ENCODE measurements at regions not wholly inside any gene's neighbourhood (a gene's known extent, or its start where the extent isn't known, plus 50 kb on each side); places are given as distances from the start of the nearest gene placed in this dataset.

DNA sequence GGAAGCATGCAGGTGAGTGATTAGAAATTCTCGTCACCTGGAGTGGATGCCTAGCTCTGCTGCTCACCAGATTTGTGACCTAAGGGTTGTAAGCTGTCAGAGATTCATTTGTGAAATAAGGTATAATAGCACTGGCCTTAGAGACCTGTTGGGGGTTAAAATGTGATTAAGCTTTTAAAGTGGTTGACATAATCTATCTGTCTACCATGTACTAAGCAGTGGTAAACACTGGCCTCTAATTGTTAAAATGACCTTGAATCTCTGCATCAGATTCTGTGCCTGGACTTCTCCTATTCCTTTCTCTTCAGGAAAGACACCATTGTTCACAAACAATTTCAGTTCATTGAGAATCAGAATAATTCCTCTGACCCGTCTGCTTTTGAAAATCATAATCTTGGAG is 536.2 kb downstream of the CBLN4 start:
- POLR2A ChIA-PET (ENCODE audit: low non-redundant PET) = no interaction called here
- CTCF ChIA-PET = no interaction called here
- DNase-seq (ENCODE audit: low spot score) = no peak
- TF ChIP-seq, protein P1, sequence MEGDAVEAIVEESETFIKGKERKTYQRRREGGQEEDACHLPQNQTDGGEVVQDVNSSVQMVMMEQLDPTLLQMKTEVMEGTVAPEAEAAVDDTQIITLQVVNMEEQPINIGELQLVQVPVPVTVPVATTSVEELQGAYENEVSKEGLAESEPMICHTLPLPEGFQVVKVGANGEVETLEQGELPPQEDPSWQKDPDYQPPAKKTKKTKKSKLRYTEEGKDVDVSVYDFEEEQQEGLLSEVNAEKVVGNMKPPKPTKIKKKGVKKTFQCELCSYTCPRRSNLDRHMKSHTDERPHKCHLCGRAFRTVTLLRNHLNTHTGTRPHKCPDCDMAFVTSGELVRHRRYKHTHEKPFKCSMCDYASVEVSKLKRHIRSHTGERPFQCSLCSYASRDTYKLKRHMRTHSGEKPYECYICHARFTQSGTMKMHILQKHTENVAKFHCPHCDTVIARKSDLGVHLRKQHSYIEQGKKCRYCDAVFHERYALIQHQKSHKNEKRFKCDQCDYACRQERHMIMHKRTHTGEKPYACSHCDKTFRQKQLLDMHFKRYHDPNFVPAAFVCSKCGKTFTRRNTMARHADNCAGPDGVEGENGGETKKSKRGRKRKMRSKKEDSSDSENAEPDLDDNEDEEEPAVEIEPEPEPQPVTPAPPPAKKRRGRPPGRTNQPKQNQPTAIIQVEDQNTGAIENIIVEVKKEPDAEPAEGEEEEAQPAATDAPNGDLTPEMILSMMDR (conservative IDR thresholded peaks at IDR 0.05; ENCODE audit: low read depth) = no peak
- no peak overlapping the region for H3K27ac ChIP-seq

DNA sequence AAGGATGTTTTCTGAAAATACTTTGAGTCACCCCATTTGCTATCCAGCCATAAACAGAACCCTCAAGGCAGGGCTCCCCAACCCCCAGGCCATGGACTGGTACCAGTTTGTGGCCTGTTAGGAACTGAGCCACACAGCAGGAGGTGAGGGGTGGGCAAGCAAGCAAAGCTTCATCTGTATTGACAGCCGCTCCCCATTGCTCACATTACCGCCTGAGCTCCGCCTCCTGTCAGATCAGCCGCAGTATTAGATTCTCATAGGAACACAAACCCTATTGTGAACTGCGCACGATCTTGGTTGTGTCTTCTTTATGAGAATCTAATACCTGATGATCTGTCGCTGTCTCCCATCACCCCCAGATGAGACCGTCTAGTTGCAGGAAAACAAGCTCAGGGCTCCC is 543.8 kb downstream of the CBLN4 start:
- ChIA-PET POLR2A (ENCODE audit: low non-redundant PET) (no interaction called here), CTCF (no interaction called here)
- DNase-seq (ENCODE audit: low spot score) = no peak
- TF ChIP-seq, protein P1 (conservative IDR thresholded peaks at IDR 0.05; ENCODE audit: low read depth) = no peak
- no peak overlapping the region for H3K27ac ChIP-seq

DNA sequence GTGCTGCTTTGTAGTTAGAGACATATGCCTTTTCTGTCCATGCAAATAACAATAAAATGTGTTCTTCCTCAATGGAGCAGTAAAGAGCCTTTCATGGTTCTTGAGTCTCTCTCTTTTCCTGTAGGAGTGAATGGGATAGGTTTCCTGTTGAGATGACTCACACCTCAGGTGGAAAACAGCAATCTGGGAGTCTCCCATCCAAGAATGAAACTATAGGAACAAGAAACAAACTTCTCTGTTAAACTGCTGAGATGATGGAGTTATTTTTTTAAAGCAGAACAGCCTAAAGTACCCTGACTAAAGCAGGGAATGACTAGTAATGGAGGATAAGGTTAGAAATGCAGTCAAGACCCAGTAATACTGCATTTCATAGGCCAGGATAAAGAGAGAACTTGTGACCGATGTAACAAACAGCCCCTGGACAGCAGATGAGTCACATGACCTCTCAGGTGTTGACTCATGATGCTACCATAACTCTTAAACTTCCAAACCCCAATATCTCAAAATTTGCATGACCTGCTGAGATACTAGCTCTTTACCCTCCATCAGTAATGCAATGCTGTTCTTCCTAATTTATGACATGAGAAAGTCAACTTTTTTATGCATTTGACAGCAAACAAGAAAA is 548.9 kb downstream of the CBLN4 start:
- POLR2A ChIA-PET (ENCODE audit: low non-redundant PET) = no interaction called here
- DNase-seq (ENCODE audit: low spot score) = peak; percentile 55
- CTCF ChIA-PET = no interaction called here
- TF ChIP-seq, protein P1 (conservative IDR thresholded peaks at IDR 0.05; ENCODE audit: low read depth) = no peak
- H3K27ac ChIP-seq = no peak overlapping the region

DNA sequence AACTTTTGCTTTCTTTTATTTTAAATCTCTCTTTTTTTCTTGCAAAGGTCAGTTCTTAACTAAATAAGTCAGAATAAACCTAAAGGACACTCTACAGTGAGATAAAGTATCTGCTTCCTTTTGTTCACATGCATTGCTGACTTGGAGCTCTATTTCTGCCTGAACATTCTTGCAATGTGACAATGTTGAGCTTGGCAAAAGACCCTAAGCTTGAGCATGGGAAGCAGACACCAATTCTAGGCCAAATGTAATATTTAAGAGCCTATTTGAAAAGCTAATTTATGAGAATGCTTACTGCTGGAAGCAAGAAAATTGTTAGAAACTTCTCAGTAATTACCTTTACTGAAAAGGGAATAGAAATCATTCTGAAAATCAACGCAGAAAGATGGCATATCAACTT is 556.2 kb downstream of the CBLN4 start:
- POLR2A ChIA-PET (ENCODE audit: low non-redundant PET) = no interaction called here
- no peak overlapping the region for H3K27ac ChIP-seq
- TF ChIP-seq, protein P1 (conservative IDR thresholded peaks at IDR 0.05; ENCODE audit: low read depth) = no peak
- no peak for DNase-seq (ENCODE audit: low spot score)
- CTCF ChIA-PET = no interaction called here

DNA sequence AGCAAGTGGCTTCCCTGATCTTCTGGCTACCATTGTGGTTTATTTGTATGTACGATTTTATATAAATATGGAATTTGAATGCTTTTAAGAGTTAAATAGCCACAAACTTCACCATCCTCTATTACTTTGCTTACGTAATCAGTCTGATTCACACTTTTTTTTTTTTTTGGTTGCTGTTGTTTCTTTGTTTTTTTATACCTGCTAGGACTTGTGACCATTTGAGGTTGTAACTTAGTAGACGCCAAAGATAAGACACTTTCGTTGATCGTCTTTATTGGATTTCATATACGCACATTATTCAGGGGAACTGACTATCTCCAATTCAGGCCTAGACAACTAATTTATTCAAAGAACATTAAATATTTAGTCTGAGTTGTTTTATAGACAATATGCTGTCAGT is 559.0 kb downstream of the CBLN4 start:
- ChIA-PET CTCF (no interaction called here), POLR2A (ENCODE audit: low non-redundant PET) (no interaction called here)
- TF ChIP-seq, protein P1 (conservative IDR thresholded peaks at IDR 0.05; ENCODE audit: low read depth) = no peak
- no peak overlapping the region for H3K27ac ChIP-seq
- DNase-seq (ENCODE audit: low spot score) = peak; percentile 21

DNA sequence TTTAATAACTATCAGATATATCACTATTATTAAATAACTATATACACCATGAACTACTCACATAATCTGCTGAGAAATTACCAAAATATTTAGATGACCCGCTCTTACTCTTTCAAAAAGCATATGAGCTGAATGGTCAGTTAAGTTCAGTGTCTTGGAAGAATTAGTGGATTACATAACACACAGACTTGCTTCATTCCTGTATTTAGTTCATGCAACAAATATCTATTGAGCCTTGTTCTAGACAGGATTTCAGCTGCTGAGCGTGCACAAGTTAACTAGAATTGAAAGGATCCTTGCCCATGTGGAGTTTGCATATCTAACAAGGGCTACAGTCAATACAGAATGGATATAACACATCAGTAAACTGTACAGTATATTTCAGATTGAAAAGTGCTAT is 566.2 kb downstream of the CBLN4 start:
- TF ChIP-seq, protein P1 (conservative IDR thresholded peaks at IDR 0.05; ENCODE audit: low read depth) = no peak
- no peak overlapping the region for H3K27ac ChIP-seq
- ChIA-PET POLR2A (ENCODE audit: low non-redundant PET) (no interaction called here), CTCF (interaction anchor here (0.5 to 0.6 kb wide), 2 partner anchors 75 to 200 kb away, joined by 3 read pairs; no protein-coding TSS in a partner anchor)
- no peak for DNase-seq (ENCODE audit: low spot score)

All from RWPE1 (cell line).